A673 (cell line): ENCODE measurements at regions not wholly inside any gene's neighbourhood (a gene's known extent, or its start where the extent isn't known, plus 50 kb on each side); places are given as distances from the start of the nearest gene placed in this dataset.

Experiments
- BruUV-seq: library from RNA; stranded (reverse); fragments of 400-500 nt; replicated peaks from 2 replicates; lab custom pipeline; 2021; lab: Mats Ljungman, UMichigan
- CTCF ChIA-PET: fragments of 300-600 bp; sonication (Branson Sonifier 250); formaldehyde crosslinking; loops from one replicate; lab custom pipeline; 2022; ENCODE audit warnings: antibody characterized with exemption; lab: Charles Lee
- POLR2A ChIA-PET: fragments of 300-600 bp; sonication (Branson Sonifier 250); formaldehyde crosslinking; loops from one replicate; lab custom pipeline; 2022; ENCODE audit warnings: antibody characterized with exemption; ENCODE audit not compliant: low non-redundant PET; lab: Charles Lee
- DNase-seq: peaks from one replicate; pipeline ENCODE4 v3.0.0-alpha.2; 2015; ENCODE audit warnings: low spot score
- H3K27ac ChIP-seq: fragments of 200-600 bp; sonication (generic); 2 replicates; pipeline ENCODE4 v1.5.1; 2016; ENCODE audit warnings: mixed run types, low read depth, mild to moderate bottlenecking, mixed read lengths, antibody characterized with exemption, low read length; ENCODE audit not compliant: poor library complexity, severe bottlenecking
- H3K27me3 ChIP-seq: fragments of 200-600 bp; sonication (generic); replicated peaks from 2 replicates; pipeline ENCODE4 v1.6.1; 2017; ENCODE audit warnings: mixed run types, low read depth, mild to moderate bottlenecking, mixed read lengths, antibody characterized with exemption, low read length; ENCODE audit not compliant: insufficient read depth, poor library complexity
- H3K36me3 ChIP-seq: fragments of 200-600 bp; sonication (generic); 2 replicates; pipeline ENCODE4 v1.6.1; 2016; ENCODE audit warnings: mixed run types, mild to moderate bottlenecking, mixed read lengths, antibody characterized with exemption, low read length; ENCODE audit not compliant: insufficient read depth, poor library complexity, severe bottlenecking
- H3K4me1 ChIP-seq: fragments of 200-600 bp; sonication (generic); 2 replicates; pipeline ENCODE4 v1.6.1; 2017; ENCODE audit warnings: mixed run types, mild to moderate bottlenecking, mixed read lengths, antibody characterized with exemption, low read length; ENCODE audit not compliant: insufficient read depth, poor library complexity, severe bottlenecking
- H3K4me3 ChIP-seq: fragments of 200-600 bp; sonication (generic); 2 replicates; pipeline ENCODE4 v1.5.1; 2016; ENCODE audit warnings: low read depth, mixed run types, mild to moderate bottlenecking, mixed read lengths, low read length; ENCODE audit not compliant: poor library complexity, severe bottlenecking
- H3K9me3 ChIP-seq: fragments of 200-600 bp; sonication (generic); 2 replicates; pipeline ENCODE4 v1.6.1; 2016; ENCODE audit warnings: mixed run types, low read depth, mild to moderate bottlenecking, mixed read lengths, antibody characterized with exemption, low read length; ENCODE audit not compliant: poor library complexity, severe bottlenecking
- EZH2 ChIP-seq: fragments of 200-600 bp; sonication (generic); IDR thresholded peaks from 2 replicates; pipeline ENCODE4 v1.6.1; 2017; ENCODE audit warnings: borderline replicate concordance, low read depth, mild to moderate bottlenecking, mixed read lengths, antibody characterized with exemption, low read length; ENCODE audit not compliant: poor library complexity, severe bottlenecking
- intact Hi-C: fragments of 100-400 bp; cut with micrococcal nuclease; formaldehyde crosslinking; loops from one replicate; pipeline ENCODE4 v1.10.0; 2022; ENCODE audit not compliant: unreplicated experiment
- TF ChIP-seq, protein P1 (sequence below): fragments of 300-800, 200-600 bp; sonication (generic); conservative IDR thresholded peaks from 2 replicates; pipeline ENCODE4 v1.5.1; 2017; ENCODE audit warnings: low read depth, mild to moderate bottlenecking, antibody characterized with exemption, low read length, moderate library complexity, mixed read lengths

DNA sequence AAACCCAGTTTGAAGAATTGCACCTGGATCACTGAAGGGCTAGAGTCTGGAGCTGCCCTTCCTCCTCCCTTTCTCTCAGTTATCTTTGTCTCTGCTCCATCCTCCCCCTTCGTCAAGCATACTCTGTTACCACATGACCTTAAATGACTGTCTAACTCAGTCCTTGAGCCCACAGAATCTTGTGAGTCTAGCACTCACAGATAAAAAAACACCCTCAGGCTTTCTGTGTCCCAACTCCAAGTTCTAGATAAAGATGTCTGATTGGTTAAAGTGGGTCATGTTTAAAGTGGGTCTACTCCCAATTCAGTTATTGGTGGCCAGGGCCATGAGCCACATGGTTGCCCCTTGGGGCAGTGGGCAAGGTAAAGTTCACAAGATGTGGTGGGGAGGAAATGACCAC, 53.5 kb upstream of the CYP1B1 start:
- no peak for DNase-seq
- H3K9me3 ChIP-seq = peaks cover 9% of the 10 kb centered on the region
- no TSS peak for BruUV-seq
- no peaks in the 10 kb centered on the region for H3K27me3 ChIP-seq
- H3K27ac ChIP-seq = no peak overlapping the region
- CTCF ChIA-PET = no interaction called here
- H3K4me1 ChIP-seq = peaks cover 4% of the 10 kb centered on the region
- H3K4me3 ChIP-seq = no peak overlapping the region
- intact Hi-C loops = no loop called here
- TF ChIP-seq, protein P1, sequence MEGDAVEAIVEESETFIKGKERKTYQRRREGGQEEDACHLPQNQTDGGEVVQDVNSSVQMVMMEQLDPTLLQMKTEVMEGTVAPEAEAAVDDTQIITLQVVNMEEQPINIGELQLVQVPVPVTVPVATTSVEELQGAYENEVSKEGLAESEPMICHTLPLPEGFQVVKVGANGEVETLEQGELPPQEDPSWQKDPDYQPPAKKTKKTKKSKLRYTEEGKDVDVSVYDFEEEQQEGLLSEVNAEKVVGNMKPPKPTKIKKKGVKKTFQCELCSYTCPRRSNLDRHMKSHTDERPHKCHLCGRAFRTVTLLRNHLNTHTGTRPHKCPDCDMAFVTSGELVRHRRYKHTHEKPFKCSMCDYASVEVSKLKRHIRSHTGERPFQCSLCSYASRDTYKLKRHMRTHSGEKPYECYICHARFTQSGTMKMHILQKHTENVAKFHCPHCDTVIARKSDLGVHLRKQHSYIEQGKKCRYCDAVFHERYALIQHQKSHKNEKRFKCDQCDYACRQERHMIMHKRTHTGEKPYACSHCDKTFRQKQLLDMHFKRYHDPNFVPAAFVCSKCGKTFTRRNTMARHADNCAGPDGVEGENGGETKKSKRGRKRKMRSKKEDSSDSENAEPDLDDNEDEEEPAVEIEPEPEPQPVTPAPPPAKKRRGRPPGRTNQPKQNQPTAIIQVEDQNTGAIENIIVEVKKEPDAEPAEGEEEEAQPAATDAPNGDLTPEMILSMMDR = no peak
- TF ChIP-seq EZH2 = no peak
- H3K36me3 ChIP-seq = no peaks in the 10 kb centered on the region
- POLR2A ChIA-PET = no interaction called here

DNA sequence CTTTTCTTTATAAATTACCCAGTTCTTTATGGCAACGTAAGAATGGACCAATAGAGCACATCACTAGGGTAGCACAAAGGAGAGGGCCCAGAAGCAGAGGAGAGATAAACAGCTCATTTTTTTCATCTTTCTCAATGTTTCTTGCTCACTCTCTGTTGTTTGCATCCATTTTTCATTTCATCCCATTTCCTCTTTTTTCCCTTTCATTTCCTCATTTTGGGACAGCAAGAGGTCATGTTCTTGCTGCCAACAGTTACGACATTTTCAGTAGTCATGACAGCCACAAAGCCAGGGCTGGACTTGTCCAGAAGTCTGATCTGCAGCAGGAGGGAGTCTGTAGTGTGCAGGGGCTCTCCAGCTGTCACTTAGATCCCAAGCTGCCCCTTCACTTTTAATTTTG, 52.7 kb upstream of the CYP1B1 start:
- ChIA-PET POLR2A (no interaction called here), CTCF (no interaction called here)
- no peak for TF ChIP-seq EZH2
- Histone ChIP-seq H3K4me1 (peaks cover 4% of the 10 kb centered on the region), H3K4me3 (no peak overlapping the region), H3K27me3 (no peaks in the 10 kb centered on the region), H3K27ac (no peak overlapping the region), H3K36me3 (no peaks in the 10 kb centered on the region), H3K9me3 (peaks cover 9% of the 10 kb centered on the region)
- intact Hi-C loops = no loop called here
- no peak for DNase-seq
- no TSS peak for BruUV-seq

DNA sequence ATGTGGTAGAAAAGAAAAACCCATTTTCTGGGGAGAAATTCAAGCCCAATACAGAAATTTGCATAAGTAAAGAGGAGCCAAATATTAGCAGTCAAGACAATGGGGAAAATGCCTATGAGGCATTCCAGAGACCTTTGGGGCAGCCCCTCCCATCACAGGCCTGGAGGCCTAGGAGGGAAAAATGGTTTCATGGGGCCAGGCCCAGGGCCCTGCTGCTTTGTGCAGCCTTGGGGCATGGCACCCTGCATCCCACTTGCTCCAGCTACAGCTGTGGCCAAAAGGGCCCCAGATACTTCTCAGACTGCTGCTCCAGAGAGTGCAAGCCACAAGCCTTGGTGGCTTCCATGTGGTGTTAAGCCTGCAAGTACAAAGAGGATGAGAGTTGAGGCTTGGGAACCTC, 51.3 kb upstream of the CYP1B1 start:
- DNase-seq = no peak
- H3K4me1 ChIP-seq = peaks cover 4% of the 10 kb centered on the region
- H3K27me3 ChIP-seq = no peaks in the 10 kb centered on the region
- intact Hi-C loops = no loop called here
- ChIA-PET POLR2A (no interaction called here), CTCF (no interaction called here)
- TF ChIP-seq EZH2 = no peak
- TF ChIP-seq, protein P1 = no peak
- BruUV-seq = no TSS peak
- H3K4me3 ChIP-seq = no peak overlapping the region
- H3K27ac ChIP-seq = no peak overlapping the region
- peaks cover 9% of the 10 kb centered on the region for H3K9me3 ChIP-seq
- no peaks in the 10 kb centered on the region for H3K36me3 ChIP-seq

GRCh38 chr2:38125842-38126241, 49.9 kb upstream of the CYP1B1 start:
- H3K4me1 ChIP-seq = peaks cover 4% of the 10 kb centered on the region
- ChIA-PET POLR2A (no interaction called here), CTCF (interaction anchor here (0.7 kb wide), 1 partner anchor 49 kb away, joined by 5 read pairs; no protein-coding TSS in a partner anchor)
- BruUV-seq = no TSS peak
- H3K27me3 ChIP-seq = no peaks in the 10 kb centered on the region
- H3K9me3 ChIP-seq = peaks cover 9% of the 10 kb centered on the region
- peak; percentile 49 for DNase-seq
- TF ChIP-seq, protein P1 = no peak
- no peak overlapping the region for H3K4me3 ChIP-seq
- H3K36me3 ChIP-seq = no peaks in the 10 kb centered on the region
- no peak overlapping the region for H3K27ac ChIP-seq
- intact Hi-C loops = no loop called here
